GOT3 (cell line): ENCODE measurements at regions not wholly inside any gene's neighbourhood (a gene's known extent, or its start where the extent isn't known, plus 50 kb on each side); places are given as distances from the start of the nearest gene placed in this dataset.

Experiments
- DNase-seq: peaks from one replicate; lab custom pipeline; 2025; ENCODE audit warnings: mixed read lengths; lab: John Stamatoyannopoulos, UW

- no peak for DNase-seq
Observed at GRCh38 chr15:97881346-97881965, 79.0 kb upstream of the ARRDC4 start.

- no peak for DNase-seq
Observed at GRCh38 chr15:97884513-97885131, 75.9 kb upstream of the ARRDC4 start.

- DNase-seq, result no peak
Observed at GRCh38 chr15:97890307-97890706, 70.2 kb upstream of the ARRDC4 start.

- no peak for DNase-seq
Observed at GRCh38 chr15:97892167-97892938, 68.2 kb upstream of the ARRDC4 start.

DNA sequence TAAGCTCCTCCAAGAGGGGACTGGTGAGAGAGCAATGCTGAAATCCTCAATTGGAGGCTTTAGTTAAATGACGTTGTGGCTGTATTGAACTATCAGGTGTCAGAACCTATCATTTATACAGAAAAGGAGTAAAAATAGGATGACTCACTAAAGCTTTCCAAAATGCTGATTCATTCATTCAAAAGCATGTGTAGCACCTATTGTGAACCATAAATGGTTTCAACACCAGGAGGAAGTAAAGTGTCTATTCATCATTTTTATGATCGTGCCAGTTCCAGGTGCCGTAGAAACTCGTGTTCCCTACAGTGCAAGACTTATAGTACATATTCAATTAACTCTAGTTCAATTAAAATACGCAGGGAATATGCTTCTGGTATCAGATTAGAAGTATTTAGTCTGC is 66.5 kb upstream of the ARRDC4 start:
- no peak for DNase-seq

- DNase-seq, result no peak
Observed at GRCh38 chr15:97899981-97900380, 60.5 kb upstream of the ARRDC4 start.

DNA sequence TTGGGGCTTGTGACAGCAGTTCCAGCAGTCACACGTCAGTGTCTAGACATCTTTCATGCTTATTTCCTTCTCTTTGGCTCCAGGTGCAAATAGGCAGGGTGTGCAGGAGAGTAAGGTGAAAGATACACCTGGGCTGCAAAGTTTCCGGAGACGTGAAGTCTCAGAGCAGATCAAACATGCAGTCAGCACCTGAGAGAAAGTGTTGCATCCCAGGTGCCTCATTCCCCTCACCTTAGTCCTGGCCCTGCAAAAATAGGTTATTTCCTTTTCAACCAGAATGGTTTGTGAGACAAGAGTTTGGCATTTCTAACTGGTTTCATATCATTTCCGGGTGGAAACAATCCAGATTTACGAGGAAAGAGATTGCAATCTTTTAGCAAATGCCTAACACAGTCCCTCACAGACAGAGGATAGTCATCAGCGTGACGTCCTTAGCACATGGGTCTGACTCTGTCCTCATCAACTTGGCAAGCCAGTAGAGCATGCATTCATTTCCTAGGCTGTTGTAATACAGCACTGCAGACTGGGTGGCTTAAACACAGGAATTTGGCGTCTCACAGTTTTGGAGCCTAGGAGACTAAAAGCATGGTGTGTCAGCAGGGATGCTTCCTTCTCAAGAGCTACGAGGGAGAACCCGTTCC is 58.2 kb upstream of the ARRDC4 start:
- DNase-seq, result no peak

DNA sequence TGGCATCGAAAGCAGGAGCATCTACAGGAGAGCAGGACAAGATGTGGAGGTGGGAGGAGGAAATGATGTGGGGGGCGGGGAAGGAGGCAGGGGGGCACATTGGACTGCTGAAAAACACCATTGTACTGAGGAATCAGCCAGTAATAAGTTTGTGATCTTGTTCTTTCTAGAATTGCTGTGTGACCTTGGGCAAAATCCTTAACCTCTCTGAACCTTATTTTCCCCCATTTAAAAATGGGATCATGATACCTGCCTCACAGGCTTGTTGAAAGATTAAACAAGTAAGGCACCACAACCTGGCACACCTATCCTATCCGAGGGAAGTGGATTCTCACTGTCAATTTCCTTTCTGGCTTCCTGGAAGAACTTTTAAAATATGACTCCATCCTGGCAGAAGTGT is 56.9 kb upstream of the ARRDC4 start:
- DNase-seq, result no peak

GRCh38 chr15:97903971-97904572 is 56.4 kb upstream of the ARRDC4 start:
- DNase-seq, result peak; percentile 7

- DNase-seq, result peak; percentile 20
Observed at GRCh38 chr15:97909291-97909891, 51.1 kb upstream of the ARRDC4 start.
